ENCODE measurements at regions not wholly inside any gene's neighbourhood (a gene's known extent, or its start where the extent isn't known, plus 50 kb on each side); places are given as distances from the start of the nearest gene placed in this dataset.

DNA sequence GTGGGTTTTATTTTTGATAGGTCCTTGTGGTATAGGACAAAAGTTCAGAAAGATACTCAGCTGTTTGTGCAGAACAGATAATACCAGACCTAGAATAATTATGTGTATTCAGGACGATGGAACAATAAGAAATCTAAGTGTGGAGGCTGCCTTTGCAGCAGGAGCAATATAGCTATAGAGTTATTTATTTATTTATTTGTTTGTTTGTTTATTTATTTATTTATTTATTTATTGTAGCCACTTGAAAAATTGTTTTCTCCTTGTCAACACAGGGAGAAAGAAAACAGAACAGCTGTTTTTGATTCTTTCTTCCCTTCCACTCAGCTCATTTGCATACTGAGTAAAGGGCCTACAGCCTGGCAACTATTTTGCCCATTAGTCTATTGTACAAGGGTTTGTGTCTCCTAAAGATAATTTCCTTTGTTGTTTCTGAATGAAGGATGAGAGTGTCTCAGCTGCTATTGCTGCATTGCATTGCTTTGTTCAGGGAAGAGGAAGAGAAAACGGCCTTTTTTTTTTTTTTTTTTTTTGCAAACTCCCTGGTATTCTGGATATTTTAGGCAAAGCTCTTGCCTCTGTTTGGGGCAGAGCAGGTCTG lies 56.0 kb upstream of the ESX1 start:
- H3K18ac ChIP-seq (ENCODE audit: low read depth, low read length), result no peak overlapping the region
- ATAC-seq (ENCODE audit: low read depth) (no peak), DNase-seq (no peak)
- H3K4me2 ChIP-seq (ENCODE audit: low read depth, low read length), result no peak overlapping the region
- H3K9me1 ChIP-seq (ENCODE audit: insufficient read depth, low read length), result no peaks in the 10 kb centered on the region
- H2BK20ac ChIP-seq (ENCODE audit: low read depth, low read length), result no peak overlapping the region
- H3K23ac ChIP-seq (ENCODE audit: low read depth, low read length), result no peak overlapping the region
- dilution Hi-C loops (cut with HindIII; ENCODE audit: low sequenced_read_pairs, unreplicated experiment) (no loop called here), intact Hi-C loops (cut with micrococcal nuclease) (loop anchor here (1.0 kb wide), 1 partner anchor 33 kb away; no protein-coding TSS in a partner anchor), in situ Hi-C loops (cut with MboI; ENCODE audit: low sequenced_read_pairs) (no loop called here)
- no peak overlapping the region for H2BK120ac ChIP-seq (ENCODE audit: low read depth, low read length)
- no peak overlapping the region for H3K14ac ChIP-seq (replicated peaks; ENCODE audit: low read depth, low read length)
- no peak for TF ChIP-seq MAFK (IDR thresholded peaks at IDR 0.05; ENCODE audit: low read depth, low read length)
- no peak for TF ChIP-seq BHLHE40 (IDR thresholded peaks at IDR 0.05; ENCODE audit: low read depth, low read length)
- no peak for TF ChIP-seq SMC3 (IDR thresholded peaks at IDR 0.05; ENCODE audit: low read depth, low read length)
- no peak for TF ChIP-seq RFX5 (IDR thresholded peaks at IDR 0.05; ENCODE audit: low read depth, low read length)
- no peak for TF ChIP-seq MAZ (IDR thresholded peaks at IDR 0.05; ENCODE audit: borderline replicate concordance, low read depth, low read length)
- TF ChIP-seq CHD1 (IDR thresholded peaks at IDR 0.05; ENCODE audit: low read depth, low read length), result no peak
- TF ChIP-seq, protein P1, sequence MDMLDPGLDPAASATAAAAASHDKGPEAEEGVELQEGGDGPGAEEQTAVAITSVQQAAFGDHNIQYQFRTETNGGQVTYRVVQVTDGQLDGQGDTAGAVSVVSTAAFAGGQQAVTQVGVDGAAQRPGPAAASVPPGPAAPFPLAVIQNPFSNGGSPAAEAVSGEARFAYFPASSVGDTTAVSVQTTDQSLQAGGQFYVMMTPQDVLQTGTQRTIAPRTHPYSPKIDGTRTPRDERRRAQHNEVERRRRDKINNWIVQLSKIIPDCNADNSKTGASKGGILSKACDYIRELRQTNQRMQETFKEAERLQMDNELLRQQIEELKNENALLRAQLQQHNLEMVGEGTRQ (IDR thresholded peaks at IDR 0.05; ENCODE audit: low read depth, low read length), result no peak
- TF ChIP-seq RAD21 (IDR thresholded peaks at IDR 0.05; ENCODE audit: low read length), result no peak
- no peak for TF ChIP-seq POLR2A (IDR thresholded peaks at IDR 0.05; ENCODE audit: low read depth, low read length)
- no peak for TF ChIP-seq MXI1 (IDR thresholded peaks at IDR 0.05; ENCODE audit: borderline replicate concordance, low read depth, low read length)
- TF ChIP-seq CEBPB (IDR thresholded peaks at IDR 0.05; ENCODE audit: low read depth, low read length), result no peak
- no peak for TF ChIP-seq RCOR1 (IDR thresholded peaks at IDR 0.05; ENCODE audit: insufficient replicate concordance, low read length)
- TF ChIP-seq FOS (IDR thresholded peaks at IDR 0.05; ENCODE audit: low read depth, low read length), result no peak
- H3K79me1 ChIP-seq (ENCODE audit: low read depth in 1 of 2, low read length in 2 of 2), result no peaks in the 10 kb centered on the region
- no peak overlapping the region for H3K4me3 ChIP-seq (ENCODE audit: insufficient read depth, low read depth, low read length)
- H3K9ac ChIP-seq (ENCODE audit: low read depth, low read length), result no peak overlapping the region
- no peak overlapping the region for H3K56ac ChIP-seq (ENCODE audit: extremely low read depth, insufficient read depth, low read length)
- no peak overlapping the region for H2BK15ac ChIP-seq (ENCODE audit: low read depth, low read length)
- no peak overlapping the region for H2BK5ac ChIP-seq (ENCODE audit: low read depth, low read length, poor library complexity, severe bottlenecking)
- H3K4ac ChIP-seq (ENCODE audit: low read depth, low read length), result no peak overlapping the region
- no peaks in the 10 kb centered on the region for H3K9me3 ChIP-seq (ENCODE audit: control insufficient read depth, insufficient read depth, low read length)
- H4K8ac ChIP-seq (ENCODE audit: low read depth in 2 of 2, low read length in 2 of 2), result no peak overlapping the region
- ChIA-PET POLR2A (ENCODE audit: unreplicated experiment) (no interaction called here), CTCF (interaction anchor here (0.6 kb wide), 2 partner anchors 90 to 183 kb away, joined by 4 to 9 read pairs; no protein-coding TSS in a partner anchor)
- no peaks in the 10 kb centered on the region for H3K36me3 ChIP-seq (ENCODE audit: control insufficient read depth, insufficient read depth, low read length)
- no peak overlapping the region for H2AK9ac ChIP-seq (replicated peaks; ENCODE audit: low read depth, low read length, poor library complexity)
- no TSS peak for BruUV-seq (replicated peaks)
- H3K4me1 ChIP-seq (ENCODE audit: control insufficient read depth, insufficient read depth, low read length), result no peaks in the 10 kb centered on the region
- H3K27me3 ChIP-seq (ENCODE audit: control insufficient read depth, insufficient read depth, low read length), result peaks cover 2% of the 10 kb centered on the region; the same call in 1 of the 2 replicates
- H4K91ac ChIP-seq (ENCODE audit: insufficient read depth, low read depth, low read length), result no peak overlapping the region
- no peak overlapping the region for H2AK5ac ChIP-seq (ENCODE audit: low read depth, low read length)
- no CpG with 5 or more reads among the region's 2 CpGs for WGBS, 2 experiments (ENCODE audit: extremely low coverage in 2 of 2, insufficient read length in 1 of 2)
- H4K5ac ChIP-seq (ENCODE audit: low read depth, low read length), result no peak overlapping the region
- no peak overlapping the region for H2AFZ ChIP-seq (replicated peaks; ENCODE audit: low read length, poor library complexity)
- no peak overlapping the region for H3K27ac ChIP-seq (ENCODE audit: insufficient read depth, low read length)
- H4K20me1 ChIP-seq (ENCODE audit: insufficient read depth, low read length), result no peaks in the 10 kb centered on the region

All from IMR-90 (cell line).